Esophagus muscularis mucosa (tissue), 4 donors: ENCODE measurements at regions not wholly inside any gene's neighbourhood (a gene's known extent, or its start where the extent isn't known, plus 50 kb on each side); places are given as distances from the start of the nearest gene placed in this dataset.

Experiments
- EP300 ChIP-seq: sonication (generic); formaldehyde crosslinking; IDR thresholded peaks from one replicate; pipeline ENCODE4 v1.6.1; 2017; ENCODE audit warnings: antibody characterized with exemption
- POLR2A ChIP-seq: fragments of 450-650 bp; IDR thresholded peaks from one replicate; pipeline ENCODE4 v1.6.1; 2017; ENCODE audit warnings: antibody characterized with exemption, moderate library complexity, mild to moderate bottlenecking, low read depth
- POLR2AphosphoS5 ChIP-seq, 2 donors: sonication (generic); formaldehyde crosslinking; IDR thresholded peaks; one replicate each; pipeline ENCODE4 v1.6.1; 2017; ENCODE audit warnings: antibody characterized with exemption in 2 of 2
- TF ChIP-seq, protein P1 (sequence below), 3 experiments: fragments of 200-600 bp in 2 of 3; fragments of 450-650 bp in 1 of 3; sonication (generic) in 2 of 3; IDR thresholded peaks; one replicate each; pipeline ENCODE4 v1.5.1; 2017 to 2019; ENCODE audit warnings: antibody characterized with exemption in 3 of 3, mild to moderate bottlenecking in 2 of 3, moderate library complexity in 1 of 3

DNA sequence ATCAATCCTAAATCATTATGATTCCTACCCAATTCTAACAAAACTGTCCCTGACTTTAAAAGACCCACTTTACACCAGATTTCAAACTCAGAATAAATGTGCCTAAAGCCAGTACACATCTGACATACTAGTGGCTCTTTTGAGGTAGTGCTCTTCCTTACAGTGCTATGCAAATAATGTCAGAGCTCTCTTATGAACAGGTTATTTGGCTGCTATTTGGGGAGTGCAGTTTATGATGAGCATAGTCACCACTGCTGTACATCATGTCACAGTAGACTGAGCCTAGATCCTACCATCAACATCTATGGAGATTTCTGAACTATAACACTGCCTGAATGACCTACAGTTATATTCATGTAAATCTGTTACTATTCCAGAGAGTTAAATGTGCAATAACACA lies 50.4 kb upstream of the PAGE5 start:
- TF ChIP-seq, protein P1, sequence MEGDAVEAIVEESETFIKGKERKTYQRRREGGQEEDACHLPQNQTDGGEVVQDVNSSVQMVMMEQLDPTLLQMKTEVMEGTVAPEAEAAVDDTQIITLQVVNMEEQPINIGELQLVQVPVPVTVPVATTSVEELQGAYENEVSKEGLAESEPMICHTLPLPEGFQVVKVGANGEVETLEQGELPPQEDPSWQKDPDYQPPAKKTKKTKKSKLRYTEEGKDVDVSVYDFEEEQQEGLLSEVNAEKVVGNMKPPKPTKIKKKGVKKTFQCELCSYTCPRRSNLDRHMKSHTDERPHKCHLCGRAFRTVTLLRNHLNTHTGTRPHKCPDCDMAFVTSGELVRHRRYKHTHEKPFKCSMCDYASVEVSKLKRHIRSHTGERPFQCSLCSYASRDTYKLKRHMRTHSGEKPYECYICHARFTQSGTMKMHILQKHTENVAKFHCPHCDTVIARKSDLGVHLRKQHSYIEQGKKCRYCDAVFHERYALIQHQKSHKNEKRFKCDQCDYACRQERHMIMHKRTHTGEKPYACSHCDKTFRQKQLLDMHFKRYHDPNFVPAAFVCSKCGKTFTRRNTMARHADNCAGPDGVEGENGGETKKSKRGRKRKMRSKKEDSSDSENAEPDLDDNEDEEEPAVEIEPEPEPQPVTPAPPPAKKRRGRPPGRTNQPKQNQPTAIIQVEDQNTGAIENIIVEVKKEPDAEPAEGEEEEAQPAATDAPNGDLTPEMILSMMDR (IDR thresholded peaks at IDR 0.05): no peak
- TF ChIP-seq POLR2A (no peak), EP300 (no peak), POLR2AphosphoS5 (IDR thresholded peaks at IDR 0.05) (no peak)
